Activated B cell treated with CpG ODN at 0.5 μM for 24 hours (primary cell): ENCODE measurements at regions not wholly inside any gene's neighbourhood (a gene's known extent, or its start where the extent isn't known, plus 50 kb on each side); places are given as distances from the start of the nearest gene placed in this dataset.

ENCODE experiments used
- ATAC-seq: fragments of 200-7000 bp; cut with Tn5 transposase; one replicate; pipeline ENCODE4 v1.10.0; 2021; ENCODE audit warnings: low read depth, mild to moderate bottlenecking, moderate library complexity
- CTCF ChIA-PET: fragments of 350-600 bp; sonication (Branson Sonifier 250); formaldehyde crosslinking; loops from one replicate; lab custom pipeline; 2021; ENCODE audit warnings: antibody characterized with exemption; lab: Charles Lee
- POLR2A ChIA-PET: fragments of 350-600 bp; sonication (Branson Sonifier 250); formaldehyde crosslinking; loops from one replicate; lab custom pipeline; 2021; ENCODE audit warnings: antibody characterized with exemption; lab: Charles Lee
- DNase-seq: peaks from one replicate; pipeline ENCODE4 v3.0.0; 2022
- H3K27ac Mint-ChIP-seq: one replicate; pipeline ENCODE4 v1.8.0; 2020; ENCODE audit warnings: mixed read lengths
- H3K27me3 Mint-ChIP-seq: one replicate; pipeline ENCODE4 v1.8.0; 2021; ENCODE audit warnings: mixed read lengths
- H3K36me3 Mint-ChIP-seq: one replicate; pipeline ENCODE4 v1.8.0; 2021; ENCODE audit warnings: low read depth, mixed read lengths
- H3K4me1 Mint-ChIP-seq: one replicate; pipeline ENCODE4 v1.8.0; 2021; ENCODE audit warnings: mixed read lengths
- H3K4me3 Mint-ChIP-seq: one replicate; pipeline ENCODE4 v1.8.0; 2020; ENCODE audit warnings: mild to moderate bottlenecking, mixed read lengths
- H3K9me3 Mint-ChIP-seq: one replicate; pipeline ENCODE4 v1.8.0; 2020; ENCODE audit warnings: mixed read lengths
- intact Hi-C: fragments of 100-400 bp; cut with micrococcal nuclease; formaldehyde crosslinking; loops from one replicate; pipeline ENCODE4 v1.15.1; 2024
- TF ChIP-seq, protein P1 (sequence below): fragments of 200-600 bp; IDR thresholded peaks from one replicate; pipeline ENCODE4 v1.8.0; 2022; ENCODE audit warnings: antibody characterized with exemption, mild to moderate bottlenecking

DNA sequence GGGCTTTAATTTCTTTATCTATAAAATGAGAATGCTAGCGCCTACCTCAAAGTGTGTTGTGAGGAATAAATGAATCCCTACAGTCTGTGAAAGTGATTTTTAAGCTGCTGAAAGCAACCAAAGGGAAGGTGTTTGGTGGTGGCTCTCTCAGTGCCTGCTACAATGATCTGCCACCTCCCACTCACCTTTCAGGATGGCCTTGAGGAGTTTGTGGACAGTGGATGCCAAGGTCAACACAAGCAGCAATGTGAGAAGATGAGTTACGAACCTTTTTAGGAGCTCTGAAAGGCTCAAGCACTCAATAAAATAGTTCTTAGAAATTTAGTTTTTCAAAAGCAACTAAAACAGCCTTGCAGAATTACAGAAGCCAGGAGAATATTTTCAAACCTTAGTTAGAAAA lies 176.6 kb upstream of the DPT start:
- TF ChIP-seq, protein P1, sequence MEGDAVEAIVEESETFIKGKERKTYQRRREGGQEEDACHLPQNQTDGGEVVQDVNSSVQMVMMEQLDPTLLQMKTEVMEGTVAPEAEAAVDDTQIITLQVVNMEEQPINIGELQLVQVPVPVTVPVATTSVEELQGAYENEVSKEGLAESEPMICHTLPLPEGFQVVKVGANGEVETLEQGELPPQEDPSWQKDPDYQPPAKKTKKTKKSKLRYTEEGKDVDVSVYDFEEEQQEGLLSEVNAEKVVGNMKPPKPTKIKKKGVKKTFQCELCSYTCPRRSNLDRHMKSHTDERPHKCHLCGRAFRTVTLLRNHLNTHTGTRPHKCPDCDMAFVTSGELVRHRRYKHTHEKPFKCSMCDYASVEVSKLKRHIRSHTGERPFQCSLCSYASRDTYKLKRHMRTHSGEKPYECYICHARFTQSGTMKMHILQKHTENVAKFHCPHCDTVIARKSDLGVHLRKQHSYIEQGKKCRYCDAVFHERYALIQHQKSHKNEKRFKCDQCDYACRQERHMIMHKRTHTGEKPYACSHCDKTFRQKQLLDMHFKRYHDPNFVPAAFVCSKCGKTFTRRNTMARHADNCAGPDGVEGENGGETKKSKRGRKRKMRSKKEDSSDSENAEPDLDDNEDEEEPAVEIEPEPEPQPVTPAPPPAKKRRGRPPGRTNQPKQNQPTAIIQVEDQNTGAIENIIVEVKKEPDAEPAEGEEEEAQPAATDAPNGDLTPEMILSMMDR, result no peak
- ChIA-PET CTCF (no interaction called here), POLR2A (no interaction called here)
- no peak for ATAC-seq
- Mint-ChIP-seq H3K9me3 (no peaks in the 10 kb centered on the region), H3K4me1 (no peaks in the 10 kb centered on the region), H3K4me3 (no peak overlapping the region), H3K27me3 (peaks cover 4% of the 10 kb centered on the region), H3K36me3 (no peaks in the 10 kb centered on the region), H3K27ac (no peak overlapping the region)
- intact Hi-C loops, result no loop called here
- no peak for DNase-seq

DNA sequence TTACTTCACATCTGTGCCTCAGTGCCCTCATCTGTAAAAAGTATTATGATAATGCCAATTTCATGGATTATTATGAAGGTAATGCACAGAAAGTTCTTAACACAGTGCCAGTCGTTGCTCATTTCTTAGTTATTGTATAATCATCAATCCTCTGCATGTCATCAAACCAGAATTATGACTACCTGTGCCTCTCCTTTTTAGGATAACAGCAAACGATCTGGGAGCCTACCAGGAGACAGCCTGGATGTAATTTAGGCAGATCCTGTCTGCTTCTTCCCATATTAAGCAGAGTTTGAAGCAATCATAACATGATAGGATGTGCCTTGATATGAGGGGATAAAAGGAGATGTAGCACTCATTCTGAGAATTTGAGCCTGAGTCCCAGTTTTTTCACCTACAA lies 177.4 kb upstream of the DPT start:
- H3K4me1 Mint-ChIP-seq, result no peaks in the 10 kb centered on the region
- no peaks in the 10 kb centered on the region for H3K9me3 Mint-ChIP-seq
- intact Hi-C loops, result no loop called here
- ATAC-seq (no peak), DNase-seq (no peak)
- ChIA-PET CTCF (no interaction called here), POLR2A (no interaction called here)
- H3K4me3 Mint-ChIP-seq, result no peak overlapping the region
- TF ChIP-seq, protein P1, result no peak
- H3K27me3 Mint-ChIP-seq, result peaks cover 4% of the 10 kb centered on the region
- H3K36me3 Mint-ChIP-seq, result no peaks in the 10 kb centered on the region
- no peak overlapping the region for H3K27ac Mint-ChIP-seq

DNA sequence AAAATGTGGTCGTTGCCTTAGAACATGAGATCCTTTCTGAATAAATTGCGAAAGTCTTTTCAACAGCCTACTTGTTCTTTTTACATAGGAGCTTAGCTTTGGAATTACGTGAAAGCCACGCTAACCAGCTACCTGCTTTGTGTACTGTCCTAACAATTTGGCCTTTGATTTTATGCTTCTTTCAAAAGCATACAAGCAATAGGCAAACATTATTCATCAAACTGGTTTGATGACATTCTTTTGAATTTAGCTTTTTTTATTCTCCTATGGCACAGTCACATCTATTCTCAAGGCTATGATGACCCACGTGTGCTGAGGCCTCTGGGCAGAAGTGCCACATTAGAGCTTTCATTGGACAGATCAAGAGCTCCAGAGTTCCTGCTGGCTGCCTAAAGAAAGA lies 178.0 kb upstream of the DPT start:
- Mint-ChIP-seq H3K4me1 (no peaks in the 10 kb centered on the region), H3K4me3 (no peak overlapping the region), H3K36me3 (no peaks in the 10 kb centered on the region), H3K9me3 (no peaks in the 10 kb centered on the region), H3K27me3 (peaks cover 6% of the 10 kb centered on the region), H3K27ac (no peak overlapping the region)
- TF ChIP-seq, protein P1, result no peak
- CTCF ChIA-PET, result no interaction called here
- ATAC-seq (no peak), DNase-seq (no peak)
- POLR2A ChIA-PET, result no interaction called here
- intact Hi-C loops, result no loop called here

DNA sequence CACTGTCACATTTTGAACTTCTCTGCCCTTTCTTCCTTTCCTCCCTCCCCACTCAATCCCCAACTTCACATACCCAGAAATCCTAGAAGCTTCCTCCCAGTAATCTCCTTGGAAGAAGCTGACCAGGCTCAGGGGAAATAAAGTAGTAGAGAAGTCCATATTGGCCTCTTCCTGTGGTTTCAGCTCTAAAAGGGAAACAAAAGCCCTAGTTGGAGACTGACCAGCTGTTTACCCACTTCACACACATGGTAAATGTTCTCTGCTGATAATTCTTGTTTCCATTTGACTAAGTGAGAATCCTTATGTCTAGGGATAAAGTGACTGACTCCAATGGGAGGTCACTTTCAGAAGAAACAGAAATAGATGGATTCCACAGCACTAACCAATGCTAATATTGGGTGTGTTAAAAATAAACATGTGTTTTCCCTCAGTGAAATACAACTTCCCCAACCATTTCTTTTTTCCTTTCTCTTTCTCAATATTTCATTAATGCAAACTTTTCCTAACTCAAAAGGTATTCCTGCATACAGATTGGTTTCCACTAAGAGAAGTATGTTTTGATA lies 178.9 kb upstream of the DPT start:
- Mint-ChIP-seq H3K9me3 (no peaks in the 10 kb centered on the region), H3K27ac (no peak overlapping the region), H3K36me3 (no peaks in the 10 kb centered on the region), H3K27me3 (peaks cover 7% of the 10 kb centered on the region), H3K4me3 (no peak overlapping the region), H3K4me1 (no peaks in the 10 kb centered on the region)
- TF ChIP-seq, protein P1, result no peak
- DNase-seq (no peak), ATAC-seq (no peak)
- intact Hi-C loops, result no loop called here
- ChIA-PET POLR2A (no interaction called here), CTCF (no interaction called here)

DNA sequence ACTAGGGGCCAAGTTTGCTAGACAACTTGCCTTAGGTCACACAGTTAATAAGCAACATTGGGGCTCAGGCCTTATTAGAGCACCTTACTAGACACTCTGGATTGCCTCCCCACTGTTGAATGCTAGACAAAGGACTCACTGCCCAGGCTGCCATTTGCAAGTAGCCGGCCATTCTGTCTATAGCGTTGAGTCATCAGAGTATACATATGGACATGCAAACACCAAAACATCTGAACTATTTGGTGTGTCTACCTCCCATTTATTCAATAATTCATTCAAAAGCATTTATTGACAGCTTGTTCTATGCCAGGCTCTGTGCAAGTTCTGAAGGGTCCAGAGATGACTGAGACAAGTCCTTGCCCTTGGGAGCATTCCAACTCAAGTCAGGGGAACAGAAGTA lies 181.4 kb upstream of the DPT start:
- POLR2A ChIA-PET, result no interaction called here

More for the DNA sequence above, 181.4 kb upstream of the DPT start:
- no peaks in the 10 kb centered on the region for H3K36me3 Mint-ChIP-seq
- no peak for DNase-seq
- CTCF ChIA-PET, result no interaction called here
- no peak overlapping the region for H3K27ac Mint-ChIP-seq
- intact Hi-C loops, result no loop called here
- H3K27me3 Mint-ChIP-seq, result peaks cover 7% of the 10 kb centered on the region
- no peak for ATAC-seq
- H3K4me3 Mint-ChIP-seq, result no peak overlapping the region
- H3K4me1 Mint-ChIP-seq, result no peaks in the 10 kb centered on the region
- TF ChIP-seq, protein P1, result no peak
- no peaks in the 10 kb centered on the region for H3K9me3 Mint-ChIP-seq
